ENCODE measurements at regions not wholly inside any gene's neighbourhood (a gene's known extent, or its start where the extent isn't known, plus 50 kb on each side); places are given as distances from the start of the nearest gene placed in this dataset.

- TF ChIP-seq EZH2phosphoT487 (IDR thresholded peaks at IDR 0.05; ENCODE audit: borderline replicate concordance, low read length) (no peak), CTCF (IDR thresholded peaks at IDR 0.05; ENCODE audit: low read depth, low read length, poor library complexity, severe bottlenecking) (no peak)
These were observed 64.8 kb upstream of the LPP start for GRCh38 chr3:188088948-188089685.
